ENCODE measurements at regions not wholly inside any gene's neighbourhood (a gene's known extent, or its start where the extent isn't known, plus 50 kb on each side); places are given as distances from the start of the nearest gene placed in this dataset.

DNA sequence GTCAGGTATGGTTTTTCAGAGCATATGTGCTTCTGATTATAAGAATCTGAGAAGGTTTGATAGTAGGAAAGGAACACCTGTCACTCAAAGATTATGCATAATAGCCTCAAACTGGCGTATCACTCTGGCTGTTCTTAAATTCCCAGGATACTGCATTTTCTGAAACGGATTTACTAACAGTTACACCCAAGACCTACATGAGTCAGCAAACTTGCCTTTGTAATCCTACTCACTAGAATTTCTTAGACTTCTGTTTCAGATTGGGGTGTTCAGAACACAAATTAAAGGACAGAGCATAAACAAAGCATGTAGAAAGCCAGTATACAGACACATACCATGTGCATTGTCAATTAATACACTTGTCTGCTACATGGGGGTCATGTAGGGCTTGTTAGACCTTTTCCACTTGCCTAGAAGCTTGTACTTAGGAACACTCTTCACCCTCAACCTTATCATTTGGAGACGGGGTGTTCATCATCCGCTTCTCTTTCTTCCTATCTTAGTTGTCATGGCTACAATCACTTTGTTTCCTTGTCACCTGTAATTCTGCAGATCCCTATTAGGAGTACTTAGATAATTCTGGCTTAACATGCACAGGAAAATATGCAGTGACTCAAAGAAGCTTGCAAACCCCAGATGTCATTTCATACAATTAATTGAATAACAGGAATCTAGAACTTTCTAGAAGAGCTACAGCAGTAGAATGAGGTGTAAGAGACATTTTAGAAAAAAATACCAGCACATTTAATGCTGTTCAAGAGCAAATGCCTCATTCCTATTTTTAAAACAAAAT lies 593.0 kb upstream of the TENM3 start:
- no peak overlapping the region for H3K27ac ChIP-seq (ENCODE audit: insufficient read depth, low read length, poor library complexity, severe bottlenecking)
- H3K4me1 ChIP-seq (ENCODE audit: control insufficient read depth, insufficient read depth, low read length, poor library complexity, severe bottlenecking) = no peaks in the 10 kb centered on the region
- Mint-ChIP-seq H3K9me3 (peaks cover 3 to 20% (median 8%) of the 10 kb centered on the region in 7 donors), H3K27ac (no peak overlapping the region), H3K4me1 (no peaks in the 10 kb centered on the region), H3K4me3 (no peak overlapping the region), H3K27me3 (no peaks in the 10 kb centered on the region), H3K36me3 (no peaks in the 10 kb centered on the region)
- no peaks in the 10 kb centered on the region for H3K27me3 ChIP-seq (ENCODE audit: control insufficient read depth, insufficient read depth, low read length)
- ATAC-seq (ENCODE audit: low read depth in 2 of 2) (no peak), DNase-seq (no peak)
- no peak overlapping the region for H3K4me3 ChIP-seq (ENCODE audit: low read depth, low read length)
- peaks cover 0 to 2% of the 10 kb centered on the region in 2 experiments for H3K9me3 ChIP-seq (ENCODE audit: control insufficient read depth in 2 of 2, low read length in 2 of 2)
- no peaks in the 10 kb centered on the region for H3K36me3 ChIP-seq (ENCODE audit: control insufficient read depth, insufficient read depth, low read length)

DNA sequence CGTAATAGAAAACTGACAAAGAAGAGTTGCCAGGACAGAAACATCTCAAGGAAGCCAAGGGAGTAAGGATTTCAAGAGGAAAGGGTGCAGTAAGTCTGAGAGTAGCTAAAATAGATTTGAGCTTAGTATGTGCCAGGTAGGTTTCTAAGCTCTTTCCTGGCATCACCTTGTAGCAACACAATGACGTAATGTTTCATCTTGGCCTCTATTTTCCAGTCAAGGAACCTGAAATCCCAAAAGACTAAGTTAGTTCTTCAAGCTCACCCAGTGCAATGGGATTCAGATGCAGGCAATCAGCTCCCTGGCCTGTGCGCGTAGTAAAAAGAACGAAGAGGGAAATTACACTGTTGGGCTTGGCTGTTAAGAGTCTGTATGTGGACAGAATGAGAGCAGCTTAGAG lies 586.5 kb upstream of the TENM3 start:
- Mint-ChIP-seq H3K4me1 (no peaks in the 10 kb centered on the region), H3K4me3 (no peak overlapping the region), H3K9me3 (peaks cover 7 to 29% (median 12%) of the 10 kb centered on the region in 7 donors), H3K36me3 (no peaks in the 10 kb centered on the region), H3K27ac (no peak overlapping the region), H3K27me3 (no peaks in the 10 kb centered on the region)
- DNase-seq (no peak), ATAC-seq (ENCODE audit: low read depth in 2 of 2) (no peak)
- Histone ChIP-seq H3K9me3 (ENCODE audit: control insufficient read depth in 2 of 2, low read length in 2 of 2) (peaks cover 0 to 3% of the 10 kb centered on the region in 2 experiments), H3K36me3 (ENCODE audit: control insufficient read depth, insufficient read depth, low read length) (no peaks in the 10 kb centered on the region), H3K4me1 (ENCODE audit: control insufficient read depth, insufficient read depth, low read length, poor library complexity, severe bottlenecking) (no peaks in the 10 kb centered on the region), H3K4me3 (ENCODE audit: low read depth, low read length) (no peak overlapping the region), H3K27ac (ENCODE audit: insufficient read depth, low read length, poor library complexity, severe bottlenecking) (no peak overlapping the region), H3K27me3 (ENCODE audit: control insufficient read depth, insufficient read depth, low read length) (no peaks in the 10 kb centered on the region)

DNA sequence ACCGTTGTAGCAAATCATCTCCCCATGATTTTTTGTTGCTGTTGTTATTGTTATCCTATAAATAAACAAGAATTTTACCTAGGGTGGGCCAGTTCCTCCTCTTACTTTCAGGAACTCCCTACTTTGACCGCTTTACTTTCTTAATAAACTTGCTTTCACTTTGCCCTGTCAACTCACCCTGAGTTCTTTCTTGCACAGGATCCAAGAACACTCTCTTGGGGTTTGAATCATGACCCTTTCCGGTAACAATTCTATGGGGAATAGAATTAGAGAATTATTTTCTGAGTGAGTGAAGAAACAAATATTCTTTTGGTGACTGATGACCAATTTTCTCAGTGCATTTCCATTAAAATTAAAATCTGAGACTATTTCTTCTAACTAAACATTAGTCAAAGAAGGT lies 584.0 kb upstream of the TENM3 start:
- DNase-seq (no peak), ATAC-seq (ENCODE audit: low read depth in 2 of 2) (no peak)
- peaks cover 0 to 3% of the 10 kb centered on the region in 2 experiments for H3K9me3 ChIP-seq (ENCODE audit: control insufficient read depth in 2 of 2, low read length in 2 of 2)
- no peak overlapping the region for H3K27ac ChIP-seq (ENCODE audit: insufficient read depth, low read length, poor library complexity, severe bottlenecking)
- H3K4me1 ChIP-seq (ENCODE audit: control insufficient read depth, insufficient read depth, low read length, poor library complexity, severe bottlenecking) = no peaks in the 10 kb centered on the region
- Mint-ChIP-seq H3K4me3 (no peak overlapping the region), H3K4me1 (no peaks in the 10 kb centered on the region), H3K36me3 (no peaks in the 10 kb centered on the region), H3K27me3 (no peaks in the 10 kb centered on the region), H3K27ac (no peak overlapping the region), H3K9me3 (peaks cover 2 to 21% (median 9%) of the 10 kb centered on the region in 7 donors)
- no peaks in the 10 kb centered on the region for H3K27me3 ChIP-seq (ENCODE audit: control insufficient read depth, insufficient read depth, low read length)
- no peak overlapping the region for H3K4me3 ChIP-seq (ENCODE audit: low read depth, low read length)
- no peaks in the 10 kb centered on the region for H3K36me3 ChIP-seq (ENCODE audit: control insufficient read depth, insufficient read depth, low read length)

DNA sequence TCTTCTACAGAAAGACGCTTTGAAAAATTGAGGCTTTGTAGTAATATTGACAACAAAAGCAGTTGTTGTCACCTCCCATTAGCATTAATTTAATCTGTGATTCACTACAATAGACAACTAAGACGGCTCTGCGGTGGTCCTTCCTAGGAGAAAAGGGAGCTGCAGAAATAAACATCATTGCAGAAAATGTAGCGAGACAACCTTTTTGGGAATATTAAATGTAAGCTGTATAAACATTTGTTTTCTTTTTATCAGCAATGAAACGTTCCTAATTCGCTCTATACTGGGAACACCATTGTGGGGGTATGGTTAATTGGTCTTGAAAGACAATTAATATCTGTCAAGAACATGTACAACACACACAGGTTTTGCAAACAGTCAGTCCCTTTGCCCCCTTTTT lies 583.3 kb upstream of the TENM3 start:
- no peak for ATAC-seq (ENCODE audit: low read depth in 2 of 2)
- H3K27me3 ChIP-seq (ENCODE audit: control insufficient read depth, insufficient read depth, low read length) = no peaks in the 10 kb centered on the region
- Mint-ChIP-seq H3K27ac (no peak overlapping the region), H3K36me3 (no peaks in the 10 kb centered on the region), H3K4me1 (no peaks in the 10 kb centered on the region), H3K4me3 (no peak overlapping the region), H3K9me3 (peaks cover 2 to 21% (median 9%) of the 10 kb centered on the region in 7 donors), H3K27me3 (no peaks in the 10 kb centered on the region)
- H3K36me3 ChIP-seq (ENCODE audit: control insufficient read depth, insufficient read depth, low read length) = no peaks in the 10 kb centered on the region
- H3K4me1 ChIP-seq (ENCODE audit: control insufficient read depth, insufficient read depth, low read length, poor library complexity, severe bottlenecking) = no peaks in the 10 kb centered on the region
- peaks cover 0 to 3% of the 10 kb centered on the region in 2 experiments for H3K9me3 ChIP-seq (ENCODE audit: control insufficient read depth in 2 of 2, low read length in 2 of 2)
- no peak for DNase-seq
- no peak overlapping the region for H3K4me3 ChIP-seq (ENCODE audit: low read depth, low read length)
- no peak overlapping the region for H3K27ac ChIP-seq (ENCODE audit: insufficient read depth, low read length, poor library complexity, severe bottlenecking)

DNA sequence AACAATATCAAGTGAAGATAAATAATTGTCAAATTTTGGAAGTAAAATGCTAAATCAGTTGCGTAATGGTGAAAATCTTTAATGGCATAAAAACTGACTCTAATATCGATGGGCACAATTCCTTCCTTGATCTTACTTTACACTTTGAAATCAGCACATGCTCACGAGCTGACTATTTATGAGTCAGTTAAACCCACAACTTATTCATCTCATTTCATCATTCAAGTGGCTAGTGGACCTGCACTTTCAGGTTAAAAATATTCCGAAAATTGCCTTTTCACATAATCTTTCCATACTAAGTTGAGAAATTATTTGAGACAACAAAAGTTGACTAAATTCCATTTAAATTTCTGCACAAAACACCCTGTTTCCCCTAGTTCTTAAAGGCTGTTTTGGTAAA lies 582.1 kb upstream of the TENM3 start:
- Mint-ChIP-seq H3K9me3 (peaks cover 0 to 25% (median 5%) of the 10 kb centered on the region in 7 donors), H3K27ac (no peak overlapping the region), H3K27me3 (no peaks in the 10 kb centered on the region), H3K36me3 (no peaks in the 10 kb centered on the region), H3K4me3 (no peak overlapping the region), H3K4me1 (no peaks in the 10 kb centered on the region)
- ATAC-seq (ENCODE audit: low read depth in 2 of 2) (no peak), DNase-seq (no peak)
- H3K27ac ChIP-seq (ENCODE audit: insufficient read depth, low read length, poor library complexity, severe bottlenecking) = no peak overlapping the region
- H3K4me3 ChIP-seq (ENCODE audit: low read depth, low read length) = no peak overlapping the region
- H3K36me3 ChIP-seq (ENCODE audit: control insufficient read depth, insufficient read depth, low read length) = no peaks in the 10 kb centered on the region
- no peaks in the 10 kb centered on the region for H3K27me3 ChIP-seq (ENCODE audit: control insufficient read depth, insufficient read depth, low read length)
- H3K4me1 ChIP-seq (ENCODE audit: control insufficient read depth, insufficient read depth, low read length, poor library complexity, severe bottlenecking) = no peaks in the 10 kb centered on the region
- no peaks in the 10 kb centered on the region for H3K9me3 ChIP-seq (ENCODE audit: control insufficient read depth in 2 of 2, low read length in 2 of 2)

DNA sequence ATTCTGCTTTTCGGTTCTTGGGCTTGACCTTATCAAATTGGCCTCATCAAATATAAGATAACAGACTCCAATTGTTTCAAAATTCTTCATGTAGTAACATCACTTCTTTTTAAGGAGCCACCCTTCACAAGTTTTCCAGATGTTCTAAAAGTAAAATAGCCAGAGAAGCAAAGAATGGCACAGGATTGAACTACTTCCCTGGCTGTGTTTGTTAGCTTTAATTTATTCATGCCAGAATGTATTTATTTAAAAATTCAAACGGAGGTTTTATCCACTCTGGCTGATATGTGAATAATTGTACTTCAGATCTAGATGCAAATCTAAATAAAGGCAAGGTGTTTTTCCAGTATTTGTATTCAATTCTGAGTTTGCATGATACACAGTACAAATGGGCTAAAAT lies 581.3 kb upstream of the TENM3 start:
- no peaks in the 10 kb centered on the region for H3K36me3 Mint-ChIP-seq

DNA sequence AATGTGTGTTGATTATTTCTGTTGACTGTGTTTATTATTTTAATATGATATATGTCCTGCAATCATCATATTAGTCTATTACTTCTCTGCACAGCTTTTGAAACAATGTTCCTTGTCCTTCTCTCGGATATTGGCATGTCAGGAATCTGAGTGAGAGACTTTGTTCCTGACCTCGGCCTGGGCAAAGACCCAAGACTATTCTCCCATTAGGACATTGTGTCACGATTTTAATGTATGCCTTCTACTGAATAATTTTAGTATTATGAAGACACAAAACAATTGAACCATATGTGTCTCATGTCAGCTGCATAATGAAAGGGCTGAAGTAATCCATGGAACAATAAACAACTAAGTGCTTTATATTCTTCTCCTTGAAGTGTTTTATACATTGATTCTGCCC lies 580.8 kb upstream of the TENM3 start:
- Mint-ChIP-seq H3K27ac (no peak overlapping the region), H3K4me3 (no peak overlapping the region), H3K9me3 (peaks cover 0 to 15% (median 4%) of the 10 kb centered on the region in 7 donors), H3K36me3 (no peaks in the 10 kb centered on the region), H3K27me3 (no peaks in the 10 kb centered on the region), H3K4me1 (no peaks in the 10 kb centered on the region)
- H3K4me1 ChIP-seq (ENCODE audit: control insufficient read depth, insufficient read depth, low read length, poor library complexity, severe bottlenecking) = no peaks in the 10 kb centered on the region
- DNase-seq (no peak), ATAC-seq (ENCODE audit: low read depth in 2 of 2) (no peak)
- H3K4me3 ChIP-seq (ENCODE audit: low read depth, low read length) = no peak overlapping the region
- no peaks in the 10 kb centered on the region for H3K9me3 ChIP-seq (ENCODE audit: control insufficient read depth in 2 of 2, low read length in 2 of 2)
- no peaks in the 10 kb centered on the region for H3K27me3 ChIP-seq (ENCODE audit: control insufficient read depth, insufficient read depth, low read length)
- no peaks in the 10 kb centered on the region for H3K36me3 ChIP-seq (ENCODE audit: control insufficient read depth, insufficient read depth, low read length)
- no peak overlapping the region for H3K27ac ChIP-seq (ENCODE audit: insufficient read depth, low read length, poor library complexity, severe bottlenecking)

More for the DNA sequence above, 581.3 kb upstream of the TENM3 start:
- Histone ChIP-seq H3K9me3 (ENCODE audit: control insufficient read depth in 2 of 2, low read length in 2 of 2) (no peaks in the 10 kb centered on the region), H3K4me3 (ENCODE audit: low read depth, low read length) (no peak overlapping the region), H3K36me3 (ENCODE audit: control insufficient read depth, insufficient read depth, low read length) (no peaks in the 10 kb centered on the region), H3K27ac (ENCODE audit: insufficient read depth, low read length, poor library complexity, severe bottlenecking) (no peak overlapping the region), H3K4me1 (ENCODE audit: control insufficient read depth, insufficient read depth, low read length, poor library complexity, severe bottlenecking) (no peaks in the 10 kb centered on the region), H3K27me3 (ENCODE audit: control insufficient read depth, insufficient read depth, low read length) (no peaks in the 10 kb centered on the region)
- Mint-ChIP-seq H3K4me1 (no peaks in the 10 kb centered on the region), H3K27me3 (no peaks in the 10 kb centered on the region), H3K27ac (no peak overlapping the region), H3K9me3 (peaks cover 0 to 19% (median 3%) of the 10 kb centered on the region in 7 donors), H3K4me3 (no peak overlapping the region)
- no peak for ATAC-seq (ENCODE audit: low read depth in 2 of 2)
- no peak for DNase-seq

DNA sequence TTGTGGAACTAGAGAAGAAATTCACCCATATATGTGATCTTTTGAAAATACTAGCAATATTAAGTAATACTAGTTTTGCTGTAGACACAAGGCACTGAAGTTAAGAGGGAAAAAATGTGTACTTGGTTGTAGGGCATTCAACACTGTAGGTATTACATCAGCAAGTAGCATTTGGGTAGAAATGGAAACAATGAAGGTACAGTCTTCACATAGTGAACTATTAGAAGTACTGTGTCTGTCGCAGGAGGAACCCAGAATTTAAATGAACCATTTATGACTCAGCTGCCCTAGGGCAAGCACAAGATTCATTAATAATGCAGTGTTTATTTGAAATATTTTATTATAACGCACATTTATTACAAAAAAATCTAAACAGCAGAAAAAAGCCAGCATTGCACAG lies 572.7 kb upstream of the TENM3 start:
- ATAC-seq (ENCODE audit: low read depth in 2 of 2) (no peak), DNase-seq (no peak)
- no peaks in the 10 kb centered on the region for H3K9me3 ChIP-seq (ENCODE audit: control insufficient read depth in 2 of 2, low read length in 2 of 2)
- H3K4me3 ChIP-seq (ENCODE audit: low read depth, low read length) = no peak overlapping the region
- Mint-ChIP-seq H3K9me3 (peaks cover 0 to 7% (median under 1%) of the 10 kb centered on the region in 7 donors), H3K36me3 (no peaks in the 10 kb centered on the region), H3K4me3 (no peak overlapping the region), H3K4me1 (no peaks in the 10 kb centered on the region), H3K27me3 (no peaks in the 10 kb centered on the region), H3K27ac (no peak overlapping the region)
- no peaks in the 10 kb centered on the region for H3K4me1 ChIP-seq (ENCODE audit: control insufficient read depth, insufficient read depth, low read length, poor library complexity, severe bottlenecking)
- H3K27ac ChIP-seq (ENCODE audit: insufficient read depth, low read length, poor library complexity, severe bottlenecking) = no peak overlapping the region
- H3K27me3 ChIP-seq (ENCODE audit: control insufficient read depth, insufficient read depth, low read length) = no peaks in the 10 kb centered on the region
- no peaks in the 10 kb centered on the region for H3K36me3 ChIP-seq (ENCODE audit: control insufficient read depth, insufficient read depth, low read length)
